ENCODE measurements at regions not wholly inside any gene's neighbourhood (a gene's known extent, or its start where the extent isn't known, plus 50 kb on each side); places are given as distances from the start of the nearest gene placed in this dataset.

GRCh38 chrX:42434458-42435166, 343.4 kb downstream of the PPP1R2C start:
- Histone ChIP-seq H3K4me3 (no peak overlapping the region), H3K27ac (no peak overlapping the region), H3K9me3 (replicated peaks) (no peaks in the 10 kb centered on the region), H3K27me3 (replicated peaks) (no peaks in the 10 kb centered on the region), H3K4me1 (replicated peaks) (no peaks in the 10 kb centered on the region), H3K36me3 (no peaks in the 10 kb centered on the region)
- no peak for DNase-seq (ENCODE audit: low read depth in 1 of 2, low spot score in 2 of 2)

GRCh38 chrX:42432552-42432951, 345.4 kb downstream of the PPP1R2C start:
- no peaks in the 10 kb centered on the region for H3K4me1 ChIP-seq (replicated peaks)
- DNase-seq (ENCODE audit: low read depth in 1 of 2, low spot score in 2 of 2): no peak
- no peaks in the 10 kb centered on the region for H3K36me3 ChIP-seq
- no peaks in the 10 kb centered on the region for H3K9me3 ChIP-seq (replicated peaks)
- H3K4me3 ChIP-seq: no peak overlapping the region
- H3K27me3 ChIP-seq (replicated peaks): no peaks in the 10 kb centered on the region
- H3K27ac ChIP-seq: no peak overlapping the region

GRCh38 chrX:42422961-42423360, 355.0 kb downstream of the PPP1R2C start:
- Histone ChIP-seq H3K9me3 (replicated peaks) (no peaks in the 10 kb centered on the region), H3K36me3 (no peaks in the 10 kb centered on the region), H3K27me3 (replicated peaks) (no peaks in the 10 kb centered on the region), H3K27ac (no peak overlapping the region), H3K4me1 (replicated peaks) (no peaks in the 10 kb centered on the region), H3K4me3 (no peak overlapping the region)
- DNase-seq (ENCODE audit: low read depth in 1 of 2, low spot score in 2 of 2): no peak

GRCh38 chrX:42420426-42420825, 357.5 kb downstream of the PPP1R2C start:
- no peak overlapping the region for H3K4me3 ChIP-seq
- H3K36me3 ChIP-seq: no peaks in the 10 kb centered on the region
- H3K4me1 ChIP-seq (replicated peaks): no peaks in the 10 kb centered on the region
- DNase-seq (ENCODE audit: low read depth in 1 of 2, low spot score in 2 of 2): no peak
- no peak overlapping the region for H3K27ac ChIP-seq
- no peaks in the 10 kb centered on the region for H3K27me3 ChIP-seq (replicated peaks)
- no peaks in the 10 kb centered on the region for H3K9me3 ChIP-seq (replicated peaks)

- no peaks in the 10 kb centered on the region for H3K27me3 ChIP-seq (replicated peaks)
- H3K36me3 ChIP-seq: no peaks in the 10 kb centered on the region
- DNase-seq (ENCODE audit: low read depth in 1 of 2, low spot score in 2 of 2): no peak
- H3K4me1 ChIP-seq (replicated peaks): no peaks in the 10 kb centered on the region
- no peak overlapping the region for H3K27ac ChIP-seq
- no peaks in the 10 kb centered on the region for H3K9me3 ChIP-seq (replicated peaks)
- no peak overlapping the region for H3K4me3 ChIP-seq
These were observed 362.3 kb downstream of the PPP1R2C start for GRCh38 chrX:42415636-42416035.

GRCh38 chrX:42414057-42414456, 363.9 kb downstream of the PPP1R2C start:
- no peak for DNase-seq (ENCODE audit: low read depth in 1 of 2, low spot score in 2 of 2)
- no peaks in the 10 kb centered on the region for H3K9me3 ChIP-seq (replicated peaks)
- H3K36me3 ChIP-seq: no peaks in the 10 kb centered on the region
- no peaks in the 10 kb centered on the region for H3K4me1 ChIP-seq (replicated peaks)
- no peak overlapping the region for H3K4me3 ChIP-seq
- H3K27me3 ChIP-seq (replicated peaks): no peaks in the 10 kb centered on the region
- H3K27ac ChIP-seq: no peak overlapping the region

GRCh38 chrX:42399632-42400024, 378.3 kb downstream of the PPP1R2C start:
- Histone ChIP-seq H3K9me3 (replicated peaks) (no peaks in the 10 kb centered on the region), H3K36me3 (no peaks in the 10 kb centered on the region), H3K27me3 (replicated peaks) (no peaks in the 10 kb centered on the region), H3K4me3 (no peak overlapping the region), H3K27ac (no peak overlapping the region), H3K4me1 (replicated peaks) (no peaks in the 10 kb centered on the region)
- DNase-seq (ENCODE audit: low read depth in 1 of 2, low spot score in 2 of 2): no peak

- no peaks in the 10 kb centered on the region for H3K9me3 ChIP-seq (replicated peaks)
- no peak overlapping the region for H3K4me3 ChIP-seq
- H3K36me3 ChIP-seq: no peaks in the 10 kb centered on the region
- DNase-seq (ENCODE audit: low read depth in 1 of 2, low spot score in 2 of 2): no peak
- H3K27me3 ChIP-seq (replicated peaks): no peaks in the 10 kb centered on the region
- H3K4me1 ChIP-seq (replicated peaks): no peaks in the 10 kb centered on the region
- H3K27ac ChIP-seq: no peak overlapping the region
These were observed 378.9 kb downstream of the PPP1R2C start for GRCh38 chrX:42398967-42399631.

- Histone ChIP-seq H3K4me1 (replicated peaks) (no peaks in the 10 kb centered on the region), H3K27me3 (replicated peaks) (no peaks in the 10 kb centered on the region), H3K36me3 (no peaks in the 10 kb centered on the region), H3K9me3 (replicated peaks) (no peaks in the 10 kb centered on the region), H3K27ac (no peak overlapping the region), H3K4me3 (no peak overlapping the region)
- DNase-seq (ENCODE audit: low read depth in 1 of 2, low spot score in 2 of 2): no peak
These were observed 381.8 kb downstream of the PPP1R2C start for GRCh38 chrX:42396136-42396535.

GRCh38 chrX:42392846-42393245, 385.1 kb downstream of the PPP1R2C start:
- Histone ChIP-seq H3K4me3 (no peak overlapping the region), H3K4me1 (replicated peaks) (no peaks in the 10 kb centered on the region), H3K27me3 (replicated peaks) (no peaks in the 10 kb centered on the region), H3K9me3 (replicated peaks) (no peaks in the 10 kb centered on the region), H3K27ac (no peak overlapping the region), H3K36me3 (no peaks in the 10 kb centered on the region)
- DNase-seq (ENCODE audit: low read depth in 1 of 2, low spot score in 2 of 2): no peak

- DNase-seq (ENCODE audit: low read depth in 1 of 2, low spot score in 2 of 2): no peak
- Histone ChIP-seq H3K4me3 (no peak overlapping the region), H3K9me3 (replicated peaks) (no peaks in the 10 kb centered on the region), H3K4me1 (replicated peaks) (no peaks in the 10 kb centered on the region), H3K27me3 (replicated peaks) (no peaks in the 10 kb centered on the region), H3K27ac (no peak overlapping the region), H3K36me3 (no peaks in the 10 kb centered on the region)
These were observed 391.3 kb downstream of the PPP1R2C start for GRCh38 chrX:42386681-42387080.

- no peak overlapping the region for H3K27ac ChIP-seq
- no peaks in the 10 kb centered on the region for H3K27me3 ChIP-seq (replicated peaks)
- H3K4me1 ChIP-seq (replicated peaks): no peaks in the 10 kb centered on the region
- H3K4me3 ChIP-seq: no peak overlapping the region
- no peaks in the 10 kb centered on the region for H3K36me3 ChIP-seq
- no peak for DNase-seq (ENCODE audit: low read depth in 1 of 2, low spot score in 2 of 2)
- no peaks in the 10 kb centered on the region for H3K9me3 ChIP-seq (replicated peaks)
These were observed 392.2 kb downstream of the PPP1R2C start for GRCh38 chrX:42385730-42386129.

GRCh38 chrX:42384956-42385355, 393.0 kb downstream of the PPP1R2C start:
- no peaks in the 10 kb centered on the region for H3K36me3 ChIP-seq
- H3K4me3 ChIP-seq: no peak overlapping the region
- H3K4me1 ChIP-seq (replicated peaks): no peaks in the 10 kb centered on the region
- DNase-seq (ENCODE audit: low read depth in 1 of 2, low spot score in 2 of 2): no peak
- H3K27ac ChIP-seq: no peak overlapping the region
- no peaks in the 10 kb centered on the region for H3K27me3 ChIP-seq (replicated peaks)
- no peaks in the 10 kb centered on the region for H3K9me3 ChIP-seq (replicated peaks)

GRCh38 chrX:42378857-42379256, 399.1 kb downstream of the PPP1R2C start:
- Histone ChIP-seq H3K27me3 (replicated peaks) (no peaks in the 10 kb centered on the region), H3K4me1 (replicated peaks) (no peaks in the 10 kb centered on the region)
- no peak for DNase-seq (ENCODE audit: low read depth in 1 of 2, low spot score in 2 of 2)

GRCh38 chrX:42375086-42375485, 402.9 kb downstream of the PPP1R2C start:
- H3K4me1 ChIP-seq (replicated peaks): no peaks in the 10 kb centered on the region
- H3K4me3 ChIP-seq: no peak overlapping the region
- no peak overlapping the region for H3K27ac ChIP-seq
- no peaks in the 10 kb centered on the region for H3K9me3 ChIP-seq (replicated peaks)
- H3K36me3 ChIP-seq: no peaks in the 10 kb centered on the region
- no peak for DNase-seq (ENCODE audit: low read depth in 1 of 2, low spot score in 2 of 2)
- H3K27me3 ChIP-seq (replicated peaks): no peaks in the 10 kb centered on the region

More at GRCh38 chrX:42378857-42379256, 399.1 kb downstream of the PPP1R2C start:
- Histone ChIP-seq H3K27ac (no peak overlapping the region), H3K4me3 (no peak overlapping the region), H3K9me3 (replicated peaks) (no peaks in the 10 kb centered on the region), H3K36me3 (no peaks in the 10 kb centered on the region)

Data from SJSA1 (cell line).